Sigmoid colon (tissue), 6 donors: ENCODE measurements at regions not wholly inside any gene's neighbourhood (a gene's known extent, or its start where the extent isn't known, plus 50 kb on each side); places are given as distances from the start of the nearest gene placed in this dataset.
"Not testable (repeated sequence)": the region's sequence is repeated elsewhere in the genome, so short reads cannot be mapped to it uniquely, and the experiment has no call there.

Experiments
- DNase-seq: peaks from one replicate; pipeline ENCODE4 v3.0.0-alpha.2; 2019
- H3K27ac ChIP-seq, 4 donors: fragments of 200-600 bp; sonication (generic); one replicate each; pipeline ENCODE4 v1.5.1; 2016 to 2019; ENCODE audit warnings: mild to moderate bottlenecking in 1 of 4
- H3K27me3 ChIP-seq, 3 donors: fragments of 200-600 bp; sonication (generic); one replicate each; pipeline ENCODE4 v1.5.1; 2019; ENCODE audit warnings: mild to moderate bottlenecking in 1 of 3
- H3K36me3 ChIP-seq, 4 donors: fragments of 200-600 bp; sonication (generic); one replicate each; pipeline ENCODE4 v1.5.1; 2016 to 2019
- H3K4me1 ChIP-seq, 4 donors: fragments of 200-600 bp; sonication (generic); one replicate each; pipeline ENCODE4 v1.5.1; 2017 to 2019
- H3K4me3 ChIP-seq, 4 donors: fragments of 200-600 bp; sonication (generic); one replicate each; pipeline ENCODE4 v1.5.1; 2017 to 2019; ENCODE audit warnings: mild to moderate bottlenecking in 2 of 4, moderate library complexity in 1 of 4
- H3K9me3 ChIP-seq, 4 donors: fragments of 200-600 bp in 3 of 4; sonication (generic) in 3 of 4; one replicate each; pipeline versions ENCODE4 v1.5.1 to v1.6.1; 2013 to 2019
- EP300 ChIP-seq, 4 donors: sonication (generic); formaldehyde crosslinking; IDR thresholded peaks; one replicate each; pipeline ENCODE4 v1.6.1; 2017; ENCODE audit warnings: antibody characterized with exemption in 4 of 4
- POLR2A ChIP-seq, 2 donors: fragments of 450-650 bp; IDR thresholded peaks; one replicate each; pipeline ENCODE4 v1.6.1; 2016; ENCODE audit warnings: antibody characterized with exemption in 2 of 2, mild to moderate bottlenecking in 2 of 2, moderate library complexity in 2 of 2
- POLR2AphosphoS5 ChIP-seq, 4 donors: sonication (generic); formaldehyde crosslinking; IDR thresholded peaks; one replicate each; pipeline ENCODE4 v1.6.1; 2017; ENCODE audit warnings: antibody characterized with exemption in 4 of 4
- WGBS, 2 donors: extraction: QIAGEN DNeasy Blood & Tissue Kit; methylation state at CpG; one replicate each; pipeline ENCODE4 v1.1.7; 2013; 5-methylcytosine and 5-hydroxymethylcytosine counted together
- intact Hi-C: fragments of 100-400 bp; cut with DNase I; formaldehyde crosslinking; loops from one replicate; pipeline ENCODE4 v1.15.1; 2023
- TF ChIP-seq, protein P1 (sequence below), 4 experiments: fragments of 450-650 bp in 3 of 4; fragments of 200-600 bp in 1 of 4; IDR thresholded peaks; one replicate each; pipeline ENCODE4 v1.5.1; 2016 to 2019; ENCODE audit warnings: antibody characterized with exemption in 4 of 4, mild to moderate bottlenecking in 3 of 4, moderate library complexity in 2 of 4
- donor health status: healthy with polysubstance abuse.
- donor health status: healthy.

DNA sequence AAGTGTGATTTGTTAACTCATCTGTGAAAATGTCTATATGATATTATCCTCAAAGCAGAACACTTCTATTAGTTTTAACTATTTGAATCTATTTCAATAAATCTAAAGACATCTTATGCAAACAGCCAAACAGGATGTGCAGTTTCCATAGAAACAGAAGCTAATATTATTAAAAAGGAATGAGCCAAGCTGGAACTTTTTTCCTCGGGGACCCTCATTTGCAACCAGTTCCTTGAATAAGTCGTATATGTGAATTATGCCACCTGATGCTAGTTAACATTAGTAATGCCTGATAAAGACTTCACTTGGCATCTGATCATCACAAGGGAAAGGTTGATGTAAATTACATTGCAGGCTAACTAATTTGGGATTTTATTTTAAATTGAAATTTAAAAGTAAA is 216.9 kb upstream of the SMLR1 start:
- Histone ChIP-seq H3K27me3 (no peaks in the 10 kb centered on the region), H3K36me3 (no peaks in the 10 kb centered on the region), H3K27ac (no peak overlapping the region), H3K4me3 (no peak overlapping the region), H3K9me3 (no peaks in the 10 kb centered on the region), H3K4me1 (no peaks in the 10 kb centered on the region)
- TF ChIP-seq POLR2AphosphoS5 (IDR thresholded peaks at IDR 0.05), result no peak
- no peak for TF ChIP-seq POLR2A (IDR thresholded peaks at IDR 0.05)
- TF ChIP-seq, protein P1, sequence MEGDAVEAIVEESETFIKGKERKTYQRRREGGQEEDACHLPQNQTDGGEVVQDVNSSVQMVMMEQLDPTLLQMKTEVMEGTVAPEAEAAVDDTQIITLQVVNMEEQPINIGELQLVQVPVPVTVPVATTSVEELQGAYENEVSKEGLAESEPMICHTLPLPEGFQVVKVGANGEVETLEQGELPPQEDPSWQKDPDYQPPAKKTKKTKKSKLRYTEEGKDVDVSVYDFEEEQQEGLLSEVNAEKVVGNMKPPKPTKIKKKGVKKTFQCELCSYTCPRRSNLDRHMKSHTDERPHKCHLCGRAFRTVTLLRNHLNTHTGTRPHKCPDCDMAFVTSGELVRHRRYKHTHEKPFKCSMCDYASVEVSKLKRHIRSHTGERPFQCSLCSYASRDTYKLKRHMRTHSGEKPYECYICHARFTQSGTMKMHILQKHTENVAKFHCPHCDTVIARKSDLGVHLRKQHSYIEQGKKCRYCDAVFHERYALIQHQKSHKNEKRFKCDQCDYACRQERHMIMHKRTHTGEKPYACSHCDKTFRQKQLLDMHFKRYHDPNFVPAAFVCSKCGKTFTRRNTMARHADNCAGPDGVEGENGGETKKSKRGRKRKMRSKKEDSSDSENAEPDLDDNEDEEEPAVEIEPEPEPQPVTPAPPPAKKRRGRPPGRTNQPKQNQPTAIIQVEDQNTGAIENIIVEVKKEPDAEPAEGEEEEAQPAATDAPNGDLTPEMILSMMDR (IDR thresholded peaks at IDR 0.05), result no peak
- no peak for TF ChIP-seq EP300 (IDR thresholded peaks at IDR 0.05)
- no peak for DNase-seq
- WGBS, 2 donors, result 69 to 75% methylated on average over 2 of the region's 2 CpGs
- intact Hi-C loops, result no loop called here

DNA sequence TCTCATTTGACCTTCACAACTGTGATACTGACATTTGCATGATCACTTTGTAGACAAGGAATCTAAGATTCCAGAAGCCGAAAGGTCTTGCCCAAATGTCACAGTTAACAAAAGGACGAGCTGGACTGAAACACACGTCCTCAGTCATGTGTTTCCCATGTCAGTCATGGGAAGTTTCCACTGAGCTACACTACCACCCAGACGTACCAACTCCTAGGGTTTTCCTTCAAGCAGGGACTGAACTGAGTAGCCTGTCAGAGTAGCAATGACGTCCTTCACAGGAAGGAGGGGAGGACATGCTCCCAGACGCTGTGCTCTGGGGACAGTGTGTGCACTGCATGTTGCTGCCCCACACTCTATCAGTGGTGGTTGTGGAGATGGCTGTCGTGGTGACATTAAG is 215.8 kb upstream of the SMLR1 start:
- no peaks in the 10 kb centered on the region for H3K4me1 ChIP-seq
- no peak overlapping the region for H3K4me3 ChIP-seq
- H3K27ac ChIP-seq, result no peak overlapping the region
- no peak for DNase-seq
- intact Hi-C loops, result no loop called here
- H3K9me3 ChIP-seq, result no peaks in the 10 kb centered on the region
- H3K36me3 ChIP-seq, result no peaks in the 10 kb centered on the region
- TF ChIP-seq POLR2A (IDR thresholded peaks at IDR 0.05), result no peak
- no peak for TF ChIP-seq EP300 (IDR thresholded peaks at IDR 0.05)
- TF ChIP-seq, protein P1 (IDR thresholded peaks at IDR 0.05), result no peak
- TF ChIP-seq POLR2AphosphoS5 (IDR thresholded peaks at IDR 0.05), result no peak
- 79 to 80% methylated on average over 7 of the region's 7 CpGs for WGBS, 2 donors
- no peaks in the 10 kb centered on the region for H3K27me3 ChIP-seq

DNA sequence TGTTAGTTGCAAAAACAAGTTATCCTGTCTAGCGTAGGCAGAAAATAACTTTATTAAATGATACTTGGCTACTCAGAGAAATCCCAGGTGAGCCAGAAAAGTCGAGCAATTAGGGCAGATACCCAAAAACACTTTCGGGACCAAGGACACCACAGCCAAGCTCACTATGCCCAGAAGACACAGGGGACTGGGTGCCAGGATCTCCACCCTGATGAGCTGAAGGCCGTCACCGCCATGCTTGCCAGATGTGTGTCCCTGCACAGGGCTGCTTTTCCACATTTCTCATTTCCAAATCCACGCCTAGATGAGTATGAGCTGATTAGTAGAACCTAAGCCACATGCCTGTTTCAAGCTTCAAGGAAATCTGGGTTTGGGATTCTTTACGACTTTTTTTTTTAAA is 214.0 kb upstream of the SMLR1 start:
- Histone ChIP-seq H3K36me3 (no peaks in the 10 kb centered on the region), H3K27me3 (no peaks in the 10 kb centered on the region), H3K27ac (no peak overlapping the region), H3K4me1 (no peaks in the 10 kb centered on the region), H3K4me3 (no peak overlapping the region), H3K9me3 (no peaks in the 10 kb centered on the region)
- DNase-seq, result no peak
- 88 to 94% methylated on average over 7 of the region's 7 CpGs for whole genome bisulfite sequencing, 2 donors
- TF ChIP-seq, protein P1 (IDR thresholded peaks at IDR 0.05), result no peak
- TF ChIP-seq POLR2A (IDR thresholded peaks at IDR 0.05) (no peak), EP300 (IDR thresholded peaks at IDR 0.05) (no peak), POLR2AphosphoS5 (IDR thresholded peaks at IDR 0.05) (no peak)
- intact Hi-C loops, result no loop called here

DNA sequence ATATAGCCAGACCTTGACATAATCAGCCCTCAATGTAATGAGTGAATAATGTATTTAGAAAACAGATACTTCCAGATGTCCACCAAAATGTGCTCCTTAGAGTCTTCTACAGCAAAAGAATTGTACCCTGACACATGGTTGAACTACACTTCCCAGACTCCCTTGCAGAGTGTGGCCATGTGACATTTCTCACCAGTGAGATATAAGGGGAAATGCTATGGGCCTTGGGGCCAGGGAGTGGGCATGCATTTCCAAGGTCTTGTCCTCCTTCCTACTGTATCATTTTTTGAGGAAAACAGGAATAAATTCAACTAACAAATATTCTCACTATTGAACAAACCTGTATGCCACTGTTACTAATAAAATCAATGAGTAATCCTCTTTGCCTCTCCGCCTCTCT is 211.4 kb upstream of the SMLR1 start:
- 90 to 92% methylated on average over 1 of the region's 1 CpG for WGBS, 2 donors
- intact Hi-C loops, result no loop called here

DNA sequence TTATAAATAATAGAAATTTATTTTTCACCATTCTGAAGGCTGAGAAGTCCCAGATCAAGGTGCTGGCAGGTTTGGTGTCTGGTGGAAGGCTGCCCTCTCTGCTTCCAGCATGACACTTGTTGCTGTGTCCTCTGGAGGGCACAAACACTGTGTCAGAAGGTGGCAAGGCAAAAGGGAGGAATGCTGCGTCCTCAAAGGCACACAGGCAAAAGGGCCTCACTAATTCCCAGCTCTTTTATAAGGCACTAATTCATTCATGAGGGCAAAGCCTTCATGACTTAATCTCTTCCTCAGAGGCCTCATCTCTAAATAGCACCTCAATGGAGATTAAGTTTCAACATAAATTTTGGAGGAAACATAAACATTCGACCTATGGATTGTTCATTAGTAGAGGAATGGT is 209.5 kb upstream of the SMLR1 start:
- no peak for DNase-seq
- H3K4me3 ChIP-seq, result no peak overlapping the region

More for the DNA sequence above, 211.4 kb upstream of the SMLR1 start:
- no peak overlapping the region for H3K27ac ChIP-seq
- no peaks in the 10 kb centered on the region for H3K27me3 ChIP-seq
- H3K36me3 ChIP-seq, result no peaks in the 10 kb centered on the region
- no peak overlapping the region for H3K4me3 ChIP-seq
- H3K9me3 ChIP-seq, result no peaks in the 10 kb centered on the region
- no peak for DNase-seq
- no peaks in the 10 kb centered on the region for H3K4me1 ChIP-seq
- TF ChIP-seq POLR2A (IDR thresholded peaks at IDR 0.05) (no peak), EP300 (IDR thresholded peaks at IDR 0.05) (no peak), POLR2AphosphoS5 (IDR thresholded peaks at IDR 0.05) (no peak)
- TF ChIP-seq, protein P1 (IDR thresholded peaks at IDR 0.05), result no peak

DNA sequence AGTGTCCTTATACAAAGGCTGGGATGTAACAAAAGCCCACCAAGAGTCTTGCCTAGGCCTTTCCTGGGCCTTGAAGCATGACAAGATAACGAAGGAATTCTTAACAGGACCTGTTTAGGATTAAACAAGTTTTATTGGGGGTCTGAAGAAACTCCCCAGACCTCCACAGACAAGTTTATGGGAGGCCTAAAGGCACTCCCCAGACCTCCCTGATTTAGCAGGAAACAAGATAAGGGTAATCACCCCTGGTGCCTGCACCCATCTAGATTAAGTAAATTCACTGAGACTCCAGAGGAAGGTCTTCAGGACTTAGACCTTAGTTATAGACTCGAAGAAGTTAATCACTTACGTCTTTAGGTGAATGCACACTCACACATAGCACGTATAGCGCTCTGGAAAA is 208.4 kb upstream of the SMLR1 start:
- H3K27ac ChIP-seq, H3K27me3 ChIP-seq, H3K4me1 ChIP-seq, intact Hi-C loops, H3K4me3 ChIP-seq, DNase-seq, H3K36me3 ChIP-seq, H3K9me3 ChIP-seq: not testable (repeated sequence)
- 82 to 85% methylated on average over 5 of the region's 5 CpGs for WGBS, 2 donors

More for the DNA sequence above, 209.5 kb upstream of the SMLR1 start:
- Histone ChIP-seq H3K9me3 (no peaks in the 10 kb centered on the region), H3K4me1 (no peaks in the 10 kb centered on the region), H3K36me3 (no peaks in the 10 kb centered on the region), H3K27ac (no peak overlapping the region), H3K27me3 (no peaks in the 10 kb centered on the region)
- intact Hi-C loops, result no loop called here
- TF ChIP-seq, protein P1 (IDR thresholded peaks at IDR 0.05), result no peak
- TF ChIP-seq POLR2A (IDR thresholded peaks at IDR 0.05) (no peak), POLR2AphosphoS5 (IDR thresholded peaks at IDR 0.05) (no peak), EP300 (IDR thresholded peaks at IDR 0.05) (no peak)
- 77 to 86% methylated on average over 2 of the region's 2 CpGs for WGBS, 2 donors
